Urinary bladder (tissue), 3 donors: ENCODE measurements at regions not wholly inside any gene's neighbourhood (a gene's known extent, or its start where the extent isn't known, plus 50 kb on each side); places are given as distances from the start of the nearest gene placed in this dataset.
"Not testable (repeated sequence)": the region's sequence is repeated elsewhere in the genome, so short reads cannot be mapped to it uniquely, and the experiment has no call there.

Source experiments
- DNase-seq: peaks from one replicate; pipeline ENCODE4 v3.0.0-alpha.2; 2015; ENCODE audit errors: extremely low spot score
- H3K27ac ChIP-seq: one replicate; pipeline ENCODE4 v1.5.1; 2013; ENCODE audit warnings: low read depth, mild to moderate bottlenecking, moderate library complexity
- H3K36me3 ChIP-seq: one replicate; pipeline ENCODE4 v1.6.1; 2013; ENCODE audit warnings: mild to moderate bottlenecking, moderate library complexity; ENCODE audit not compliant: insufficient read depth
- H3K4me1 ChIP-seq: one replicate; pipeline ENCODE4 v1.6.1; 2013; ENCODE audit warnings: mild to moderate bottlenecking, moderate library complexity; ENCODE audit not compliant: insufficient read depth
- H3K4me3 ChIP-seq: one replicate; pipeline ENCODE4 v1.5.1; 2013; ENCODE audit warnings: low read depth, low read length
- WGBS: extraction: QIAGEN DNeasy Blood & Tissue Kit; methylation state at CpG from one replicate; pipeline ENCODE4 v1.1.7; 2013; 5-methylcytosine and 5-hydroxymethylcytosine counted together
- donor health status: healthy with polysubstance abuse.
- donor health status: healthy.

- H3K4me1 ChIP-seq = no peaks in the 10 kb centered on the region
- no peak overlapping the region for H3K4me3 ChIP-seq
- H3K36me3 ChIP-seq = no peaks in the 10 kb centered on the region
- no peak for DNase-seq
- H3K27ac ChIP-seq = no peak overlapping the region
- 33% methylated on average over 3 of the region's 3 CpGs for WGBS
Measured at GRCh38 chr2:209138079-209138478, 285.8 kb upstream of the MAP2 start.

- H3K4me1 ChIP-seq = no peaks in the 10 kb centered on the region
- H3K4me3 ChIP-seq = no peak overlapping the region
- 80% methylated on average over 3 of the region's 3 CpGs for WGBS
- no peak overlapping the region for H3K27ac ChIP-seq
- H3K36me3 ChIP-seq = no peaks in the 10 kb centered on the region
- no peak for DNase-seq
Measured at GRCh38 chr2:209141142-209141541, 282.7 kb upstream of the MAP2 start.

GRCh38 chr2:209141818-209142217, 282.0 kb upstream of the MAP2 start:
- 78% methylated on average over 1 of the region's 1 CpG for WGBS

GRCh38 chr2:209145220-209145691, 278.6 kb upstream of the MAP2 start:
- H3K4me3 ChIP-seq, DNase-seq, H3K27ac ChIP-seq, H3K4me1 ChIP-seq, H3K36me3 ChIP-seq: not testable (repeated sequence)
- 92% methylated on average over 30 of the region's 30 CpGs for WGBS

More at GRCh38 chr2:209141818-209142217, 282.0 kb upstream of the MAP2 start:
- DNase-seq = no peak
- Histone ChIP-seq H3K36me3 (no peaks in the 10 kb centered on the region), H3K4me3 (no peak overlapping the region), H3K27ac (no peak overlapping the region), H3K4me1 (no peaks in the 10 kb centered on the region)

GRCh38 chr2:209145941-209146681, 277.7 kb upstream of the MAP2 start:
- H3K4me1 ChIP-seq = no peaks in the 10 kb centered on the region
- no peak overlapping the region for H3K27ac ChIP-seq
- WGBS = 72% methylated on average over 7 of the region's 7 CpGs

GRCh38 chr2:209146682-209147320, 277.0 kb upstream of the MAP2 start:
- no peaks in the 10 kb centered on the region for H3K36me3 ChIP-seq
- no peak overlapping the region for H3K4me3 ChIP-seq
- DNase-seq = no peak
- no peak overlapping the region for H3K27ac ChIP-seq
- no peaks in the 10 kb centered on the region for H3K4me1 ChIP-seq
- WGBS = 81% methylated on average over 3 of the region's 3 CpGs

More at GRCh38 chr2:209145941-209146681, 277.7 kb upstream of the MAP2 start:
- Histone ChIP-seq H3K4me3 (no peak overlapping the region), H3K36me3 (no peaks in the 10 kb centered on the region)
- DNase-seq = no peak

- no peak for DNase-seq
- H3K4me1 ChIP-seq = no peaks in the 10 kb centered on the region
- H3K4me3 ChIP-seq = no peak overlapping the region
- no peaks in the 10 kb centered on the region for H3K36me3 ChIP-seq
- H3K27ac ChIP-seq = no peak overlapping the region
Measured at GRCh38 chr2:209147981-209148380, 275.9 kb upstream of the MAP2 start.

GRCh38 chr2:209160800-209161588, 262.9 kb upstream of the MAP2 start:
- no peak for DNase-seq
- 86% methylated on average over 7 of the region's 7 CpGs for WGBS
- H3K4me3 ChIP-seq = no peak overlapping the region
- H3K36me3 ChIP-seq = no peaks in the 10 kb centered on the region
- H3K27ac ChIP-seq = no peak overlapping the region
- no peaks in the 10 kb centered on the region for H3K4me1 ChIP-seq

GRCh38 chr2:209162129-209162528, 261.7 kb upstream of the MAP2 start:
- 66% methylated on average over 2 of the region's 2 CpGs for WGBS
- no peaks in the 10 kb centered on the region for H3K4me1 ChIP-seq
- no peak overlapping the region for H3K4me3 ChIP-seq
- no peak overlapping the region for H3K27ac ChIP-seq
- no peaks in the 10 kb centered on the region for H3K36me3 ChIP-seq
- no peak for DNase-seq

- 23% methylated on average over 2 of the region's 2 CpGs for WGBS
- H3K27ac ChIP-seq = no peak overlapping the region
Measured at GRCh38 chr2:209181984-209182383, 241.9 kb upstream of the MAP2 start.

GRCh38 chr2:209186886-209187285, 237.0 kb upstream of the MAP2 start:
- not testable (repeated sequence) for H3K4me3 ChIP-seq, H3K36me3 ChIP-seq, H3K4me1 ChIP-seq, DNase-seq, H3K27ac ChIP-seq
- WGBS = 88% methylated on average over 1 of the region's 1 CpG

More at GRCh38 chr2:209181984-209182383, 241.9 kb upstream of the MAP2 start:
- Histone ChIP-seq H3K4me3 (no peak overlapping the region), H3K4me1 (no peaks in the 10 kb centered on the region), H3K36me3 (no peaks in the 10 kb centered on the region)
- no peak for DNase-seq

GRCh38 chr2:209189893-209190292, 234.0 kb upstream of the MAP2 start:
- no peak for DNase-seq
- 64% methylated on average over 1 of the region's 1 CpG for WGBS
- Histone ChIP-seq H3K4me1 (no peaks in the 10 kb centered on the region), H3K27ac (no peak overlapping the region), H3K4me3 (no peak overlapping the region), H3K36me3 (no peaks in the 10 kb centered on the region)

- H3K36me3 ChIP-seq = no peaks in the 10 kb centered on the region
- DNase-seq = no peak
- no peak overlapping the region for H3K27ac ChIP-seq
- no peaks in the 10 kb centered on the region for H3K4me1 ChIP-seq
- H3K4me3 ChIP-seq = no peak overlapping the region
Measured at GRCh38 chr2:209191139-209191538, 232.7 kb upstream of the MAP2 start.

- no peaks in the 10 kb centered on the region for H3K36me3 ChIP-seq
- no peak overlapping the region for H3K27ac ChIP-seq
- DNase-seq = no peak
- no peaks in the 10 kb centered on the region for H3K4me1 ChIP-seq
- H3K4me3 ChIP-seq = no peak overlapping the region
- WGBS = 55% methylated on average over 2 of the region's 2 CpGs
Measured at GRCh38 chr2:209194717-209195116, 229.1 kb upstream of the MAP2 start.
